ENCODE measurements at regions not wholly inside any gene's neighbourhood (a gene's known extent, or its start where the extent isn't known, plus 50 kb on each side); places are given as distances from the start of the nearest gene placed in this dataset.

DNA sequence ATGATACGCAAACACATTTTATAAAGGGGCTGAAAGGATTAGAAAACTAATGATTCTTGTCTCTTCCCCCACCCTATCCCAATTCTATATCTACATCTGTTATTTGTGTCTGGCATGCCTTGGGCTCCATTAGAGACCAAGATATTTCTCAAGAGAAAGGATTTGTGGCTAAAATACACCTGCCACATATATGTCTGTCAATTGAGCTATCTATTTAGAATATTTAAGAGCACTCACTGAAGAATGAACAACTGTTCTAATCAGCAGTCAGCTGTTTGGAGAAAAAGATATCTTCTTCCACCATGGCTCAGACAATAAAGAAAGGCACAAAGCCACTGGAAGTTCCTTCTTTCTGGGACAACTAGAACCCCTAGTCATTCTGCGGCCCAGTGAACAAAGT is 61.7 kb upstream of the LRRN1 start:
- no peak for TF ChIP-seq POLR2AphosphoS5 (IDR thresholded peaks at IDR 0.05; ENCODE audit: borderline replicate concordance, low read depth, low read length)
- no peak for TF ChIP-seq EZH2 (IDR thresholded peaks at IDR 0.05)
- TF ChIP-seq FOXP2 (optimal IDR thresholded peaks at IDR 0.05; ENCODE audit: control extremely low read depth, extremely low read length, insufficient read depth), result no peak

Measured in SK-N-MC (cell line).